HL-60 (cell line): ENCODE measurements at regions not wholly inside any gene's neighbourhood (a gene's known extent, or its start where the extent isn't known, plus 50 kb on each side); places are given as distances from the start of the nearest gene placed in this dataset.

Source experiments
- GABPA ChIP-seq: IDR thresholded peaks from 2 replicates; pipeline ENCODE4 v1.6.1; 2012; ENCODE audit warnings: low read depth
- POLR2AphosphoS5 ChIP-seq: IDR thresholded peaks from 2 replicates; pipeline ENCODE4 v1.6.1; 2012; ENCODE audit warnings: low read depth
- SPI1 ChIP-seq: IDR thresholded peaks from 2 replicates; pipeline ENCODE4 v1.6.1; 2012; ENCODE audit warnings: low read depth, mild to moderate bottlenecking, borderline replicate concordance
- TF ChIP-seq, protein P1 (sequence below): IDR thresholded peaks from one replicate; pipeline ENCODE4 v1.5.1; 2011; ENCODE audit warnings: low read length, control low read depth, inconsistent platforms; ENCODE audit not compliant: insufficient read depth
- TF ChIP-seq, protein P2 (sequence below): IDR thresholded peaks from 2 replicates; pipeline ENCODE4 v1.6.1; 2012; ENCODE audit warnings: low read depth; ENCODE audit not compliant: insufficient replicate concordance

- TF ChIP-seq, protein P1, sequence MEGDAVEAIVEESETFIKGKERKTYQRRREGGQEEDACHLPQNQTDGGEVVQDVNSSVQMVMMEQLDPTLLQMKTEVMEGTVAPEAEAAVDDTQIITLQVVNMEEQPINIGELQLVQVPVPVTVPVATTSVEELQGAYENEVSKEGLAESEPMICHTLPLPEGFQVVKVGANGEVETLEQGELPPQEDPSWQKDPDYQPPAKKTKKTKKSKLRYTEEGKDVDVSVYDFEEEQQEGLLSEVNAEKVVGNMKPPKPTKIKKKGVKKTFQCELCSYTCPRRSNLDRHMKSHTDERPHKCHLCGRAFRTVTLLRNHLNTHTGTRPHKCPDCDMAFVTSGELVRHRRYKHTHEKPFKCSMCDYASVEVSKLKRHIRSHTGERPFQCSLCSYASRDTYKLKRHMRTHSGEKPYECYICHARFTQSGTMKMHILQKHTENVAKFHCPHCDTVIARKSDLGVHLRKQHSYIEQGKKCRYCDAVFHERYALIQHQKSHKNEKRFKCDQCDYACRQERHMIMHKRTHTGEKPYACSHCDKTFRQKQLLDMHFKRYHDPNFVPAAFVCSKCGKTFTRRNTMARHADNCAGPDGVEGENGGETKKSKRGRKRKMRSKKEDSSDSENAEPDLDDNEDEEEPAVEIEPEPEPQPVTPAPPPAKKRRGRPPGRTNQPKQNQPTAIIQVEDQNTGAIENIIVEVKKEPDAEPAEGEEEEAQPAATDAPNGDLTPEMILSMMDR: no peak
- TF ChIP-seq POLR2AphosphoS5: no peak
- no peak for TF ChIP-seq SPI1
- TF ChIP-seq, protein P2, sequence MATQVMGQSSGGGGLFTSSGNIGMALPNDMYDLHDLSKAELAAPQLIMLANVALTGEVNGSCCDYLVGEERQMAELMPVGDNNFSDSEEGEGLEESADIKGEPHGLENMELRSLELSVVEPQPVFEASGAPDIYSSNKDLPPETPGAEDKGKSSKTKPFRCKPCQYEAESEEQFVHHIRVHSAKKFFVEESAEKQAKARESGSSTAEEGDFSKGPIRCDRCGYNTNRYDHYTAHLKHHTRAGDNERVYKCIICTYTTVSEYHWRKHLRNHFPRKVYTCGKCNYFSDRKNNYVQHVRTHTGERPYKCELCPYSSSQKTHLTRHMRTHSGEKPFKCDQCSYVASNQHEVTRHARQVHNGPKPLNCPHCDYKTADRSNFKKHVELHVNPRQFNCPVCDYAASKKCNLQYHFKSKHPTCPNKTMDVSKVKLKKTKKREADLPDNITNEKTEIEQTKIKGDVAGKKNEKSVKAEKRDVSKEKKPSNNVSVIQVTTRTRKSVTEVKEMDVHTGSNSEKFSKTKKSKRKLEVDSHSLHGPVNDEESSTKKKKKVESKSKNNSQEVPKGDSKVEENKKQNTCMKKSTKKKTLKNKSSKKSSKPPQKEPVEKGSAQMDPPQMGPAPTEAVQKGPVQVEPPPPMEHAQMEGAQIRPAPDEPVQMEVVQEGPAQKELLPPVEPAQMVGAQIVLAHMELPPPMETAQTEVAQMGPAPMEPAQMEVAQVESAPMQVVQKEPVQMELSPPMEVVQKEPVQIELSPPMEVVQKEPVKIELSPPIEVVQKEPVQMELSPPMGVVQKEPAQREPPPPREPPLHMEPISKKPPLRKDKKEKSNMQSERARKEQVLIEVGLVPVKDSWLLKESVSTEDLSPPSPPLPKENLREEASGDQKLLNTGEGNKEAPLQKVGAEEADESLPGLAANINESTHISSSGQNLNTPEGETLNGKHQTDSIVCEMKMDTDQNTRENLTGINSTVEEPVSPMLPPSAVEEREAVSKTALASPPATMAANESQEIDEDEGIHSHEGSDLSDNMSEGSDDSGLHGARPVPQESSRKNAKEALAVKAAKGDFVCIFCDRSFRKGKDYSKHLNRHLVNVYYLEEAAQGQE: no peak
- TF ChIP-seq GABPA: no peak
Observed at GRCh38 chr2:3021720-3022119, 355.9 kb downstream of the EIPR1 start.
